ENCODE measurements at regions not wholly inside any gene's neighbourhood (a gene's known extent, or its start where the extent isn't known, plus 50 kb on each side); places are given as distances from the start of the nearest gene placed in this dataset.

- 50 to 54% methylated on average over 1 of the region's 1 CpG for WGBS, 2 donors (ENCODE audit: low coverage in 1 of 2)
- no peak overlapping the region for H3K27ac ChIP-seq
- H3K9me3 ChIP-seq = no peaks in the 10 kb centered on the region
- no peaks in the 10 kb centered on the region for H3K36me3 ChIP-seq
- no peaks in the 10 kb centered on the region for H3K27me3 ChIP-seq
- H3K4me1 ChIP-seq = no peaks in the 10 kb centered on the region
- TF ChIP-seq, protein P1, sequence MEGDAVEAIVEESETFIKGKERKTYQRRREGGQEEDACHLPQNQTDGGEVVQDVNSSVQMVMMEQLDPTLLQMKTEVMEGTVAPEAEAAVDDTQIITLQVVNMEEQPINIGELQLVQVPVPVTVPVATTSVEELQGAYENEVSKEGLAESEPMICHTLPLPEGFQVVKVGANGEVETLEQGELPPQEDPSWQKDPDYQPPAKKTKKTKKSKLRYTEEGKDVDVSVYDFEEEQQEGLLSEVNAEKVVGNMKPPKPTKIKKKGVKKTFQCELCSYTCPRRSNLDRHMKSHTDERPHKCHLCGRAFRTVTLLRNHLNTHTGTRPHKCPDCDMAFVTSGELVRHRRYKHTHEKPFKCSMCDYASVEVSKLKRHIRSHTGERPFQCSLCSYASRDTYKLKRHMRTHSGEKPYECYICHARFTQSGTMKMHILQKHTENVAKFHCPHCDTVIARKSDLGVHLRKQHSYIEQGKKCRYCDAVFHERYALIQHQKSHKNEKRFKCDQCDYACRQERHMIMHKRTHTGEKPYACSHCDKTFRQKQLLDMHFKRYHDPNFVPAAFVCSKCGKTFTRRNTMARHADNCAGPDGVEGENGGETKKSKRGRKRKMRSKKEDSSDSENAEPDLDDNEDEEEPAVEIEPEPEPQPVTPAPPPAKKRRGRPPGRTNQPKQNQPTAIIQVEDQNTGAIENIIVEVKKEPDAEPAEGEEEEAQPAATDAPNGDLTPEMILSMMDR (IDR thresholded peaks at IDR 0.05) = no peak
- TF ChIP-seq POLR2A (IDR thresholded peaks at IDR 0.05) (no peak), EP300 (IDR thresholded peaks at IDR 0.05) (no peak)
- no peak overlapping the region for H3K4me3 ChIP-seq
- ATAC-seq = no peak
Observed at GRCh38 chr6:169098116-169098515, 155.5 kb downstream of the THBS2 start.

DNA sequence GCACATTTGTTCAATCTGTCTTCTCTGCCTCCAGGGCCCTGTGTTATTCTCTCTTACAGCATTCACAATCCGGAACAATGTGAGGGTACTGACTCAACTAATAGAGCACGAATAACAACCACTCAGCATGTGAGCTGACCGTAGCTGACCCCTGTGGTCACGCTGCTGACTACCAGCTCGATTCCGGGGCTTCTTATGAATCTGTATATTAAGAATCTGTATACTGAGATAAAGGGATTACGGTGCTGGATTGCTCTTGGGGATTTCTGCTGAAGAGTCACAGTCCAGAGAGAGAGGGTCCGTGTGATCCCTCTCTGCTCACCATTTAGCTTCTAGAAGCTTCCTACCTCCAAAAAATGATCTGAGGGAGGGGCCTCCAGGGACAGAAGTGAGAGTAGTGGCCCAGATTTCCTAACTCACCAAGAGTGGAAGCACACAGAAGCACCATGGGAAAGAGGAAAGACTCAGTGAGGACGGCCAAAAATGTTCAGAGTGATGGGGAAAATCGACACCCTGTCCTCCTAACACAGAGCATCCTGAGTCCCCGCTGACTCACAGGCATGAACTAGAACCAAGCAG is 156.2 kb downstream of the THBS2 start:
- no peak for ATAC-seq
- H3K27ac ChIP-seq = no peak overlapping the region
- H3K9me3 ChIP-seq = no peaks in the 10 kb centered on the region
- H3K36me3 ChIP-seq = no peaks in the 10 kb centered on the region
- no peaks in the 10 kb centered on the region for H3K4me1 ChIP-seq
- no peak overlapping the region for H3K4me3 ChIP-seq
- 80 to 100% methylated on average over 1 to 10 of the region's 11 CpGs for WGBS, 2 donors (ENCODE audit: low coverage in 1 of 2)
- TF ChIP-seq POLR2A (IDR thresholded peaks at IDR 0.05) (no peak), EP300 (IDR thresholded peaks at IDR 0.05) (no peak), POLR2AphosphoS5 (IDR thresholded peaks at IDR 0.05) (no peak)
- TF ChIP-seq, protein P1 (IDR thresholded peaks at IDR 0.05) = no peak
- no peaks in the 10 kb centered on the region for H3K27me3 ChIP-seq

DNA sequence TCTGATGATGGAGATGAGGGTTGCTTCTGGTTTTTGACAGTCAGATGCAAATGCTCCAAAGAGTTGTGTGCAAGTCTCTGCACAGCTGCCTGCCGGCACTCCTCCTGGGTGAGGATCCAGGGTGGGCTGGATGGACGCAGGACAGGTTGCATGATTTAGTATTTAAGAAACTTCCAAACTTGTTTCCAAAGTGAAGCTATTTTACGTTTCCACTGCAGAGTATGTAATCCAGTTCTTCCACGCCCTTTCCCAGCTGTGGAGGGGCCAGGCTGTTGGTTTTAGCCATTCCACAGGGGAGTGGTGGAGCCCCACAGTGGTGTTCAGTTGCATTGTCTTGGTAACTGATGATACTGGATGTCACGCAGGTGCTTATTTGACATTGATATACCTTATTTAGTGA is 157.3 kb downstream of the THBS2 start:
- TF ChIP-seq EP300 (IDR thresholded peaks at IDR 0.05) (no peak), POLR2AphosphoS5 (IDR thresholded peaks at IDR 0.05) (no peak), POLR2A (IDR thresholded peaks at IDR 0.05) (no peak)
- TF ChIP-seq, protein P1 (IDR thresholded peaks at IDR 0.05) = no peak
- WGBS, 2 donors (ENCODE audit: low coverage in 1 of 2) = 60 to 71% methylated on average over 1 to 2 of the region's 5 CpGs
- no peaks in the 10 kb centered on the region for H3K36me3 ChIP-seq
- no peaks in the 10 kb centered on the region for H3K27me3 ChIP-seq
- no peak overlapping the region for H3K27ac ChIP-seq
- no peak for ATAC-seq
- H3K4me1 ChIP-seq = no peaks in the 10 kb centered on the region
- no peaks in the 10 kb centered on the region for H3K9me3 ChIP-seq
- H3K4me3 ChIP-seq = no peak overlapping the region

GRCh38 chr6:169095153-169095552 is 158.5 kb downstream of the THBS2 start:
- H3K9me3 ChIP-seq = peaks cover 0 to 11% (median 0%) of the 10 kb centered on the region in 3 donors
- no peak overlapping the region for H3K4me3 ChIP-seq
- TF ChIP-seq, protein P1 (IDR thresholded peaks at IDR 0.05) = no peak
- no peak for TF ChIP-seq POLR2A (IDR thresholded peaks at IDR 0.05)
- ATAC-seq = no peak
- no peaks in the 10 kb centered on the region for H3K36me3 ChIP-seq
- no peak overlapping the region for H3K27ac ChIP-seq
- WGBS, 2 donors (ENCODE audit: low coverage in 1 of 2) = 94 to 100% methylated on average over 1 to 7 of the region's 12 CpGs
- no peaks in the 10 kb centered on the region for H3K27me3 ChIP-seq
- no peaks in the 10 kb centered on the region for H3K4me1 ChIP-seq

- H3K27me3 ChIP-seq = no peaks in the 10 kb centered on the region
- TF ChIP-seq POLR2AphosphoS5 (IDR thresholded peaks at IDR 0.05) (no peak), EP300 (IDR thresholded peaks at IDR 0.05) (no peak)
- H3K4me3 ChIP-seq = no peak overlapping the region
- WGBS, 2 donors (ENCODE audit: low coverage in 1 of 2) = 75 to 94% methylated on average over 3 to 7 of the region's 7 CpGs
- peaks cover 0 to 15% (median 0%) of the 10 kb centered on the region in 3 donors for H3K9me3 ChIP-seq
- no peak overlapping the region for H3K27ac ChIP-seq
- no peaks in the 10 kb centered on the region for H3K4me1 ChIP-seq
- no peak for ATAC-seq
- H3K36me3 ChIP-seq = no peaks in the 10 kb centered on the region
Observed at GRCh38 chr6:169094552-169094950, 159.1 kb downstream of the THBS2 start.

Data from gastroesophageal sphincter (tissue), 4 donors.